ENCODE measurements at regions not wholly inside any gene's neighbourhood (a gene's known extent, or its start where the extent isn't known, plus 50 kb on each side); places are given as distances from the start of the nearest gene placed in this dataset.
"Not testable (repeated sequence)": the region's sequence is repeated elsewhere in the genome, so short reads cannot be mapped to it uniquely, and the experiment has no call there.

DNA sequence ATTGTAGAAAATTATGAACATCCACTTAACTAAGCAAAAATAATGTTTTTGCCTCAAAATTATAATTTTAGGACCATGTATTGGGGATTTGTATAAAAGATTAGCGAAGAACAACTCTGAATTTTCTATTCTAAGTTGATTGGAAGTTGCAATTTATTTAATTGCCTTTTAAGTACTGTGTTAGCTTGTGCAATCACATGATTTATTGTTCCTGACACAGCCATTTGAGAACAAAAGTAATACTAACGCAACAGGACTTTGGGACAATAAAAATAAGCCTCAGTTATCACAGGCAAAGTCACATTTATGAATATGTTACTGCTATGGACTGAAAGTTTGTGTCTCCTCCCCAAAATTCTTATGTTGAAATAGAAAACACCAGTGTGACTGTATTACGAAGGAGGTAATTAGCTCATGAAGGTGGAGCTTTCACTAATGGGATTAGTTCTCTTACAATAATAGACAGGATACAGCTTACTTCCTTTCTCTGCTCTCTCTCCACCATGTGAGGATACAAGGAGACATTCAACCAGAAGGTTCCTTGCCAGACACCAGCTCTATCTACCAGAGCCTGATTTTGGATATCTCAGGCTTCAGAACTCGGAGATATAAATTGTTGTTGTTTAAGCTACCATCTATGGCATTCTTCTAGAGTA, 745.9 kb downstream of the ZBBX start:
- Histone ChIP-seq H3K36me3 (no peaks in the 10 kb centered on the region), H3K27ac (no peak overlapping the region), H3K9ac (no peak overlapping the region), H3K9me3 (no peaks in the 10 kb centered on the region), H3K4me2 (no peak overlapping the region), H4K20me1 (no peaks in the 10 kb centered on the region), H3K4me1 (no peaks in the 10 kb centered on the region), H3K27me3 (no peaks in the 10 kb centered on the region), H3K4me3 (no peak overlapping the region)
- TF ChIP-seq Cebpa-rat (IDR thresholded peaks at IDR 0.05) = no peak

DNA sequence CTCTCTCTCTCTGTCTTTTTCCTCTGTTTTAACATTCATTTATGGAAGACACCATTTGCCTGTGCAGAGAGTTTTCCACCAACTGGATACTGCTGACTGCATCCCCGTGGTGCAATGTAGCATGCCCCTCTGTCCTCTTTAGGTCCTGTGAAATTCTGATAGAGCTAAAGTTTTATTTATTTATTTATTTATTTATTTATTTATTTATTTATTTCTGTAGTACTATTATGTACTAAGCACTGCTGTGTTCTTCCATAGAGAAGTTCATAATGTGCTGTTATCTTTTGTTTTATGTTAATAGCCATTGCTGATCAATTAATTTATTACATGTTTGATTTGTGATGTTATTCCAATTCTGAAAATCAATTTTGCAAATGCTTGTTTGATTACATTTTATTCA, 749.9 kb downstream of the ZBBX start:
- Histone ChIP-seq H3K27me3 (no peaks in the 10 kb centered on the region), H3K27ac (no peak overlapping the region), H3K9ac (no peak overlapping the region), H3K4me1 (no peaks in the 10 kb centered on the region), H3K4me3 (no peak overlapping the region), H4K20me1 (no peaks in the 10 kb centered on the region), H3K36me3 (no peaks in the 10 kb centered on the region), H3K4me2 (no peak overlapping the region), H3K9me3 (no peaks in the 10 kb centered on the region)
- no peak for TF ChIP-seq Cebpa-rat (IDR thresholded peaks at IDR 0.05)

- H3K4me3 ChIP-seq = no peak overlapping the region
- H3K9me3 ChIP-seq = no peaks in the 10 kb centered on the region
- no peaks in the 10 kb centered on the region for H4K20me1 ChIP-seq
- no peaks in the 10 kb centered on the region for H3K36me3 ChIP-seq
- no peak for TF ChIP-seq Cebpa-rat (IDR thresholded peaks at IDR 0.05)
- H3K4me1 ChIP-seq = no peaks in the 10 kb centered on the region
- H3K27ac ChIP-seq = no peak overlapping the region
- no peak overlapping the region for H3K9ac ChIP-seq
- H3K27me3 ChIP-seq = no peaks in the 10 kb centered on the region
- no peak overlapping the region for H3K4me2 ChIP-seq
These were observed 766.7 kb downstream of the ZBBX start for GRCh38 chr3:166613365-166613764.

GRCh38 chr3:166612761-166613160, 767.3 kb downstream of the ZBBX start:
- not testable (repeated sequence) for H3K4me3 ChIP-seq, H4K20me1 ChIP-seq, H3K9me3 ChIP-seq, H3K27ac ChIP-seq, H3K27me3 ChIP-seq, H3K9ac ChIP-seq, H3K36me3 ChIP-seq, H3K4me1 ChIP-seq, H3K4me2 ChIP-seq

DNA sequence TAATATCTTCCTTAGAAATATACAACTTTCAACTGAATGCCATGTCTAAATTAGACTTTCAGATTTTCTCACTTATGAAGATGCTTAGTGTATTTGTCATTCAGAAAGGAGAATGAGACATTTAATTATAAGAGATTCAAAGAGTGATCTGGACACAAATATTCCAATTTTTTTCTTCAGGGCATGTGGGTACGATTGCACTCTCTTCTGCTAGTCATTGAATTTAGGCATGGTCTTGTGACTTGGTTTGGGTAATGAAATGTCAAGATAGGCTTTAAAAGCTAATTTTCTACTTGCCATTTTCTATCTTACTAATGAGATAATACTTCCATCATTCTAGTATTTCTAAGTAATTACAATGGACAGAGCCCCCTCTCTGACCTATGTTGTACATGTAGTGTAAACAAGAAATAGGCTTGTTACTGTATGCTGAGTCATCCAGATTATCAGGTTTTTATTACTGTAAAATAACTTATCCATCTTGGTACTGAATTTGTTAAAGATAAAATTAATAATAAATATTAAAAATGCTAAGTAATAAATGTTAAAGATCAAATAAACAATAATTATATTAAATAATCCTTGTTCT, 770.8 kb upstream of the BCHE start:
- no peaks in the 10 kb centered on the region for H3K9me3 ChIP-seq
- H3K9ac ChIP-seq = no peak overlapping the region
- no peak overlapping the region for H3K4me2 ChIP-seq
- no peak for TF ChIP-seq Cebpa-rat (IDR thresholded peaks at IDR 0.05)
- H3K36me3 ChIP-seq = no peaks in the 10 kb centered on the region
- no peaks in the 10 kb centered on the region for H3K27me3 ChIP-seq
- no peaks in the 10 kb centered on the region for H3K4me1 ChIP-seq
- H4K20me1 ChIP-seq = no peaks in the 10 kb centered on the region
- no peak overlapping the region for H3K27ac ChIP-seq
- no peak overlapping the region for H3K4me3 ChIP-seq

- Histone ChIP-seq H3K27ac (no peak overlapping the region), H3K9ac (no peak overlapping the region), H3K27me3 (no peaks in the 10 kb centered on the region), H3K4me2 (no peak overlapping the region), H4K20me1 (no peaks in the 10 kb centered on the region), H3K4me3 (no peak overlapping the region), H3K36me3 (no peaks in the 10 kb centered on the region), H3K4me1 (no peaks in the 10 kb centered on the region), H3K9me3 (no peaks in the 10 kb centered on the region)
- no peak for TF ChIP-seq Cebpa-rat (IDR thresholded peaks at IDR 0.05)
These were observed 769.8 kb upstream of the BCHE start for GRCh38 chr3:166606988-166607387.

DNA sequence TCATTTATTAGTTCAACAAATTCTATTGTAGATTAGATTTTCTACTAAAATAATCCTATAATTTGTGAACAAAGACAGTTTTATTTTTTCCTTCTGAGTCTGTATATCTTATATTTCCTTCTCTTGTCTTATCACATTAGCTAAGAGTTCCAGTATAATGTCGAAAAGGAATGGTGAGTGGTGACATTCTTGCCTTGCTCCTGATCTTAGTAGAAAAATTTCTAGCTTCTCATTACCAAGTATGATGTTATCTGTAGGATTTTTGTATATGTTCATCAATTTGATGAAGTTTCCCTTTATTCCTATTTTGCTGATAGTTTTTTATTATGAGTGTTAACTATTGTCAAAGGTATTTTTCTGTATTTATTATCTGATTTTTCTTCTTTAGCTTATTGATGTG, 756.6 kb upstream of the BCHE start:
- Histone ChIP-seq H3K9ac (no peak overlapping the region), H3K27ac (no peak overlapping the region), H3K4me3 (no peak overlapping the region), H4K20me1 (no peaks in the 10 kb centered on the region), H3K27me3 (no peaks in the 10 kb centered on the region), H3K4me2 (no peak overlapping the region), H3K9me3 (no peaks in the 10 kb centered on the region), H3K36me3 (no peaks in the 10 kb centered on the region), H3K4me1 (no peaks in the 10 kb centered on the region)
- TF ChIP-seq Cebpa-rat (IDR thresholded peaks at IDR 0.05) = no peak

DNA sequence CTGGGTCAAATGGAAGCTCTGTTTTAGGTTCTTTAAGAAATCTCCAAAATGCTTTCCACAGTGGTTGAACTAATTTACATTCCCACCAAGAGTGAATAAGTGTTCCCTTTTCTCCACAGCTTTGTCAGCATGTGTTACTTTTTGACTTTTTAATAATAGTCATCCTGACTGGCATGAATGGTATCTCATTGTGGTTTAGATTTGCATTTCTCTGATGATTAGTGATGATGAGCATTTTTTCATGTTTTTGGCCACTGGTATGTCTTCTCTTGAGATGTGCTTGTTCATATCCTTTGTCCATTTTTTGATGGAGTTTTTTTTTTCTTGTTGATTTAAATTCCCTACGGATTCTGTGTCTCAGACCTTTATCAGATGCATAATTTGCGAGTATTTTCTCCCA, 745.0 kb upstream of the BCHE start:
- TF ChIP-seq Cebpa-rat (IDR thresholded peaks at IDR 0.05) = no peak
- Histone ChIP-seq H3K9me3 (no peaks in the 10 kb centered on the region), H3K36me3 (no peaks in the 10 kb centered on the region), H3K27me3 (no peaks in the 10 kb centered on the region), H3K4me2 (no peak overlapping the region), H3K27ac (no peak overlapping the region), H3K9ac (no peak overlapping the region), H3K4me3 (no peak overlapping the region), H3K4me1 (no peaks in the 10 kb centered on the region), H4K20me1 (no peaks in the 10 kb centered on the region)

GRCh38 chr3:166580561-166580960, 743.3 kb upstream of the BCHE start:
- Histone ChIP-seq H3K36me3 (no peaks in the 10 kb centered on the region), H3K4me1 (no peaks in the 10 kb centered on the region), H3K9me3 (no peaks in the 10 kb centered on the region), H3K27me3 (no peaks in the 10 kb centered on the region), H3K9ac (no peak overlapping the region), H3K4me3 (no peak overlapping the region), H3K27ac (no peak overlapping the region), H3K4me2 (no peak overlapping the region), H4K20me1 (no peaks in the 10 kb centered on the region)
- no peak for TF ChIP-seq Cebpa-rat (IDR thresholded peaks at IDR 0.05)

DNA sequence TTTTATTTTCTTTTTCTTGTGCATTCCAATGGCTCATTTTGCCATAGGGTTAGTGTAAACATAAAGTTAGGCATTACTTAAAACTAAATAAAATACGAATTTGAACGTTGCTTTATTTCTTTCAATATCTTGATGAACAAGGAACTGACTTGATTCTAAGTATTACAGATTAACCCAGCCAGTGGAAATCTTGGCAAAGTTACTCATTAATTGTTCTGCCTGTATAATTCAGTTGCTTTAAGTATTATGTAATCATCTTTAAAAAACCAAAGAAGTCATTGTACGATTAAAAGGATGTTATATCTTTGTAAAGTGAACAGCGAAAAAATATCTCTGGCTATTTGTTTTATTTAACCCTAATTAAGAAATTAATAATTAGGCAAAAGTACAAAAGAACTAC, 737.9 kb upstream of the BCHE start:
- no peaks in the 10 kb centered on the region for H3K27me3 ChIP-seq
- no peaks in the 10 kb centered on the region for H3K4me1 ChIP-seq
- no peak overlapping the region for H3K4me3 ChIP-seq
- TF ChIP-seq Cebpa-rat (IDR thresholded peaks at IDR 0.05) = no peak
- no peak overlapping the region for H3K4me2 ChIP-seq
- H3K9ac ChIP-seq = no peak overlapping the region
- no peaks in the 10 kb centered on the region for H3K9me3 ChIP-seq
- no peaks in the 10 kb centered on the region for H4K20me1 ChIP-seq
- no peak overlapping the region for H3K27ac ChIP-seq
- no peaks in the 10 kb centered on the region for H3K36me3 ChIP-seq

DNA sequence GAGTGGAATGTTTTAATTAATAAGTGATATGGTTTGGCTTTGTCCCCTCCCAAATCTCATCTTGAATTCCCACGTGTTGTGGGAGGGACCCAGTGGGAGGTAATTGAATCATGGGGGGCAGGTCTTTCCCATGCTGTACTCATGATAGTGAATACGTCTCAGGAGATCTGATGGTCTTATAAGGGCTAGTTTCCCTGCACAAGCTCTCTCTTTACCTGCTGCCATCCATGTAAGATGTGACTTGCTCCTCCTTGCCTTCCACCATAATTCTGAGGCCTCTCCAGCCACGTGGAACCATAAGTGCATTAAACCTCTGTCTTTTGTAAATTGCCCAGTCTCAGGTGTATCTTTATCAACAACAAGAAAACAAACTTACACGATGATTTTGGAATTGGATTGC, 734.5 kb upstream of the BCHE start:
- not testable (repeated sequence) for H3K27ac ChIP-seq, H3K4me3 ChIP-seq, H3K4me1 ChIP-seq, H4K20me1 ChIP-seq, H3K4me2 ChIP-seq, H3K9me3 ChIP-seq, H3K36me3 ChIP-seq, H3K27me3 ChIP-seq, H3K9ac ChIP-seq

All from BLaER1 (cell line).